ENCODE measurements at regions not wholly inside any gene's neighbourhood (a gene's known extent, or its start where the extent isn't known, plus 50 kb on each side); places are given as distances from the start of the nearest gene placed in this dataset.
"Not testable (repeated sequence)": the region's sequence is repeated elsewhere in the genome, so short reads cannot be mapped to it uniquely, and the experiment has no call there.

DNA sequence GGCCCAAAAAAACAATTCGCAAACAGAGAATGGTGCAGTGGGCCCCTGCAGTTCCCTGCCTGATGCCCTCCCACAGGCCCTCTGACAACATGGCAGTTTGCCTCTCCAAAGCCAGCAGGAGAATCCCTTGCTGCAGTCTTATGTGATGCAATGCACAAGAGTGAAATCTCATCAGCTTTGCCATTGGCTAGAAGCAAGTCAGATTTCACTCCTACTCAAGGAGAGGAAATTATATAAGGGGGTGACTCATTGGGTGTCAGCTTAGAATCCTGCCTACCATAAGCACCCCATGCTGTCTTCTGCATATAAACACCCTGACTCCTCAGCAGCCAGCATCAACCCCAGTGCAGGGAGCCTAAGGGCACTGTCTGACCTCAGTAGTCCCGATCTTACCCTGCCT lies 157.3 kb upstream of the LDB2 start:
- no peak for DNase-seq (ENCODE audit: low spot score)
- intact Hi-C loops (cut with DNase I), result no loop called here

DNA sequence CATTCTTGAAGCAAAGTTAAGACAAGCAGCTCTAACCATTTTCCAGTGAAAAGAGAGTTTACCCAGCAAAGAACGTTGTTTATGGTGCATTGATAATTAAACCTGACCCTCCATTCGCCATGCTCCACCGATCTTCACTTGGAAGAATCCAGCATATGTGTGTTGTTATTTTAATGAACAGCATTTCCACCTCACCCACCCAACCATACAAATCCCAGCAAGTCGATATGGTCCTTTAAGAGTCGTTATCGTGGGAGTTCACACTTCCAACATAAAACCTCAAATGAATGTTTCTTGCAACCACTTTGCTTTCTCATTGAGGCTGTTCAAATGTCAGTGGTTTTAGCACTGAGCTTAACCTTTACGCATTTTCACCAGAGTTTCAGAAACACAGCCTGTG lies 147.4 kb upstream of the LDB2 start:
- intact Hi-C loops (cut with DNase I), result no loop called here
- no peak for DNase-seq (ENCODE audit: low spot score)

DNA sequence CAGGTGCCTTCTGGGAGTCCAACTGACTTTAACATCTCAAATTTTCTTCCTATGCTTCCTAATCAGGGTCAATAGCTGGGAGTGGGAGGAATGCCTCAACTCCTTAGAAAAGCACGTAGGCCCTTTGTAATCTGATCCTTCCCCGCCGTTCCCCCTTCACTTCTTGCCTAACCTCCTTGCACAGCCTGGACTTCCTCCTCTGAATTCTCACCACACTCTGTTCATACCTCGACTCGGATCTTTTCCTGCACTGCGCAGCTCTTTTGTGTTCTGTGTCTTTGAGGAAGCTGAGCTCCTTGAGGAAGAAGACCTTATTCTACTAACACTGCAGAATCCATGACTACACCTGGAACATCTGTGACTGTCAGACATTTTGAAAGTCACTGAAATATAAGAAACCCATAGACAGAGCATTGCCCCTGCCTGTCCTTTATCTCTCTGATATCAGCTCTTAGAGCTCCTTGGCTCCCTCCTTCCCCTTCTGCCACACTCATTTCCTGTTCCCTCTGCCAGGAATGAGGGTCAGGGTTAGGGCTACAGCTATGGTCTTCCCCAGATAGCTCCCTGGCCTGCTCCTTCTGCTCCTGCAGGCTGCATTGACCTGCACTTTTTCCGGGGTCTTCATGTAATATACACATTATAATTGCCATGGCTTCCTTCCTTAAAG lies 140.2 kb upstream of the LDB2 start:
- no peak for DNase-seq (ENCODE audit: low spot score)
- intact Hi-C loops (cut with DNase I), result no loop called here

DNA sequence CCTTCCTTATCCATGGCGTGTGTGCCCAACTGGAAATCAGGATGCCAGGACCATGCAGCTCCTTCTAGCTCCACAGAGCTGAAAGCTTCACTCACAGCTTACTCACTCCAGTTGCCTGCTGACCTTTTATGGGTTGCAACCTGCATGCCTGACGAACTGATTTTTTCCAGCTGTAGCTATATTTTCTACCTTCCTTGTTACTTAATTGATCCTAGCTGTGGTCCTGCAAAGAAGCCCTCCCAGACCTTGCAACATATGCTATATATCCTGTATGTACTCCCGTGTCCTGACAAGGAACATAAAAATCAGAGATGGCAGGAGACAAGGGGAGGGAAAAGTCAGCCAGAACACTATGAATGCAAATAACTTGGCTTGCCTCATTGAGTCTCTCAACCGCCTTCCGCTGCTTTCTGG lies 135.3 kb upstream of the LDB2 start:
- intact Hi-C loops (cut with DNase I), result no loop called here

DNA sequence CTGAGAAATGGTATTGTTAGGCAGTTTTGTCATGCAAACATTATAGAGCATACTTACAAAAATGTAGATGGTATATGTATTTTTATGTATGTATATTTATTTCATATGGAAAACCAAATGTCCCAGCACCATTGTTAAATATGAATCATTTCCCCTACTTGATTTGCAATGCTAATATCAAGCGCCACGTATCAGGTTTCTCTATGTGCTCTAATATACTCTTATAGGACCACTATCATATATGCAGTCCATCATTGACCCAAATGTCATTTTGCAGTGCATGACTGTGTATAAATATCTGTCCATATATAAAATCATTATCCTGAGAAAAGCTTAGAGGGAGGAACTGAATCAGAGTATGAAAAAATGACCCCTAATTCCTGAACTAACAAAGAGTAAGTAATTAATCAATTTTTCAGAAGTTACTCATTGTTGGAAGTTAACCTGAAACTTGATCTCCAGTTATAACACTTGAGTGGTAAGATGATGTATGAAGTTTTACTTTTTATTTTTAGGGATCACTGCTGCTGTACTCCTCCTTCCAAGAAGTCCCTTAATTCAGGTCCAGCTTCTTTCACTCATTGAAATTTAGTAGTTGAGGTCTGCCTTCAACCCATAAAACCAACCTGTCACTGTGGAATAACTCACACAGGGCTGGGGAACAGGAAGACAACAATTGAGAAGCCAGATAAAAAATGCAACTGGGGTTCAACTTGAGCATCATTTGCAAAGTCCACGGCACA lies 134.8 kb upstream of the LDB2 start:
- intact Hi-C loops (cut with DNase I), result no loop called here
- no peak for DNase-seq (ENCODE audit: low spot score)

More for the DNA sequence above, 135.3 kb upstream of the LDB2 start:
- no peak for DNase-seq (ENCODE audit: low spot score)

DNA sequence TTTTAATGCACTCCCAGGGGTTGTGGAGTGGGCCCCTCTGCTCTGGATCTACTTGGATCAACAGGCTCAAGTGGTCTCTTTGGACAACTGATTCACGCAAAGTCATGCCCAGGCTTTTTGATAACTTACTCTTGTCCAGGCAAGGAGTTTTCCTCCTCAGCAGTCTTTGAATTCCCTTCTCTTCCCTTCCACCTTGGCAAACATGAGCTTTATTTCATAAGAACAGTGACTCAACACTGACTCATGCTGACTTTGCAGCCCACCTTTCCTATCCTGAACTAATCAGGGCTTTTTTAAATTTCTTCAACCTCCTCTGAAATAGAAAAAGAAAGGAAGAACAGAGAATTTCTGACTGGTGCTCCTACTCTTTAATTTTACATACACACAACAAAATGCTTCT lies 132.1 kb upstream of the LDB2 start:
- intact Hi-C loops (cut with DNase I), result no loop called here
- no peak for DNase-seq (ENCODE audit: low spot score)

DNA sequence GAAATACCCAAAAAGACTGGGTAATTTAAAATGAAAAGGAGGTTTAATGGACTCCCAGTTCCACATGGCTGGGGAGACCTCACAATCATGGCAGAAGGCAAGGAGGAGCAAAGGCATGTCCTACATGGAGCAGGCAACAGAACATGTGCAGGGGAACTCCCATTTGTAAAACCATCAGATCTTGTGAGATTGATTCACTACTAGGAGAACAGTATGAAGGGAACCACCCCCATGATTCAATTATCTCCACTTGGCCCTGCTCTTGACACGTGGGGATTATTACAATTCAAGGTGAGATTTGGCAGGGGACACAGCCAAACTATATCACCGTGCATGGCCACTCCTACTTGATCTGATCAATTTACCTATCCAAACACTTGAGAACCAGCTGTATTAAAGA lies 131.5 kb upstream of the LDB2 start:
- no peak for DNase-seq (ENCODE audit: low spot score)
- intact Hi-C loops (cut with DNase I), result no loop called here

DNA sequence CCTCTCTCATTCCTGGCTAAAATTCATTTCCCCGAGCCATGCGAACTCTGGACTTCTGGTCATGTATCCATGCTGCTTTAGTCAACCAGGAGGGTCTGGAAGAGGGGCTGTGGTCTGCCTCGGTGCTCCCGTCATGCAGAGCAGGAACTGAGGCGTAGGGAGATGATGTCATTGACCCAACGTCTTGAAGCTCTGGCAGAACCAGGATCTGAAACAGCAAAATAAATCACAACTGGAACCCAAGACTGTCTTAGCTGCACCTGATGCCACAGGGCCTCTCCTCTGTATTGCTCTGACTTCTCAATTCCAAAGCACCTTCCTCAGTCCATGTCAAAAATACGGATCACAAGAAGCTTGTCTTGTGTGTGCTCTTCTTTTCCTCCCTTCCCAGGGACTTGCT lies 131.0 kb upstream of the LDB2 start:
- intact Hi-C loops (cut with DNase I), result no loop called here
- no peak for DNase-seq (ENCODE audit: low spot score)

DNA sequence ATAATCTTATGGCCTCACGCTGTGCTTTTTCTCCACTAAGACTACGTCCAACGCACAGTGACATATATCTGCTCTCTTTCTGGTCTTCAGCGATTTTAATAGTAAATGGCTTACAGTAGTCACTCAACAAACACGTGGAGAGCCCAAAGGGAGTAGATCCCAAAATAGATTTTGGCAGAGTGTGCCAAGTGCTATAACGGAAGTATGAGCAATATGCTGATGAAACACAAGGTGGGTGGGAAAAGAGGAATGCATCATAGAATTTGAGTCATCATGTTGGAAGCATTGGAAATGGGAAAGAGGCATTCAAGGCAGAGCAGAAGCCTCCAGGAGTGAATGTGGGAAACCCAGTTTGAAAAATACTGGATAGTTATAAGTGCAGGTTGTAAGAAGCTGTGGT lies 129.1 kb upstream of the LDB2 start:
- DNase-seq (ENCODE audit: low spot score), result no peak
- intact Hi-C loops (cut with DNase I), result no loop called here

DNA sequence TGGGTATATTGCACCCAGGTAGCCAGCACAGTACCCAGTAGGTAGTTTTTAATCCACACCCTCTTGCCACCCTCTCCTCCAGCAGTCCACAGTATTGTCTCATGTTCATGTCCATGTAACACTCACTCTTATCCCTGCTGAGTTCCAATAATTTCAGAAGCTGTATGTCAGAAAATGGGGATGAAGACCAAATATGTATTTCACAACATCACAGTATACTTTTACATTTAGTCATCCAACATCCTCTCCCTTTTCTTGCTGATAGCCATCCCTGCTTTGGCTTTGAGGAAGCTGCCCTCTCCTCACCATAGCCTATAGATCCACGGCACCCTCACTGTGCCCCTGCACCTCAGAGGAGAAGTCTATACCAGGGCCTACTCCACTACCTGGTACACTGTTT lies 126.0 kb upstream of the LDB2 start:
- intact Hi-C loops (cut with DNase I), result no loop called here
- no peak for DNase-seq (ENCODE audit: low spot score)

DNA sequence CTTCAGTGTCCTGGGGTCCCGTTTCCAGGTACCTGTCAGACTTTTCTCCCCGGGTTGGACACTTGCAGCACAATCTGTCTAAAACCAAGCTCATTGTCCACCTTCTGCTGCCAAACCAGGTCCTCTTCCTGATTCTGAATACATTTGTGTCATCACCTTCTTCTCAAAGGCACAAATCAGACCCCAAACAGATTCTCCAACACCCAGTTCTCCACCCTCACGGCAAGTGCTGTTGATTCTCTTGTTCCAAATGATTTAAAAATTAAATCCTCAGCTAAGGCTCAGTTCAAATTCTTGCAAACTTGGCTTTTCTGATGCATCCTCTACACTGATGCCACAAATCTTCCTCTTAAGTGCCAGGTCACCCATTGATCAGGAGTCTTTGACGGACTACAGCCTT lies 122.5 kb upstream of the LDB2 start:
- intact Hi-C loops (cut with DNase I), result no loop called here
- DNase-seq (ENCODE audit: low spot score), result no peak

DNA sequence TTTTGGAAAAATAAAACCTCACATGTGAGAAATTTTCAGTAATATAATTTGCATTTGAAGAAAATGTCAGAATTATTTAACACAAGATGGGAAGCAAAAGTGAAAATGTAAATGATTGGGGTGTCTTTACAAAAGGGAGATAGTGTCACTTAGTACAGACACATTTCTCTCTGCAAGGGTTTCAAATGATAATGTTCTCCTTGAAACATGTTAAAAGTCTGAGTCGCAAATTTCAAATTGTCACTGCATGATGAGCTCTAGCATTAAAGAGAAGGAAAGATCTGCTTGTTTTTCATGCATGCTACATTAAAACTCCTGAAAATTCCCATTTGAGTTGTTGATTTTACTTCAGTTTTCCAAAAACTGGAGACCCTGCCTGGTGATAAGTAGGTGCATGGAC lies 122.0 kb upstream of the LDB2 start:
- DNase-seq (ENCODE audit: low spot score), result no peak
- intact Hi-C loops (cut with DNase I), result no loop called here

DNA sequence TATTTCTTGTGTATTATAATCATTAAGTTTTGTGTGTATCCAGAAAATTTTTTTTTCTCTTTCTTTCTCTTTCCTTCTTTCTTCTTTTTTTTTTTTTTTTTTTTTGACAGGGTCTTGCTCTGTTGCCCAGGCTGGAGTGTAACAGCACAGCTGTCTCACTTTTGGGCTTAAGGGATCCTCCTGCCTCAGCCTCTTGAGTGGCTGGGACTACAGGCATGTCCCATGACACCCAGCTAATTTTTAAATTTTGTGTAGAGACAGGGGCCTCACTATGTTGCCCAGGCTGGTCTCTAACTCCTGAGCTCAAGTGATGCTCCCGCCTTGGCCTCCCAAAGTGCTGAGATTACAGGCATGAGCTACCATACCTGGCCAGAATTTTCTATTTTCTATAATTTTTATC lies 120.2 kb upstream of the LDB2 start:
- intact Hi-C loops (cut with DNase I); DNase-seq (ENCODE audit: low spot score): not testable (repeated sequence)

DNA sequence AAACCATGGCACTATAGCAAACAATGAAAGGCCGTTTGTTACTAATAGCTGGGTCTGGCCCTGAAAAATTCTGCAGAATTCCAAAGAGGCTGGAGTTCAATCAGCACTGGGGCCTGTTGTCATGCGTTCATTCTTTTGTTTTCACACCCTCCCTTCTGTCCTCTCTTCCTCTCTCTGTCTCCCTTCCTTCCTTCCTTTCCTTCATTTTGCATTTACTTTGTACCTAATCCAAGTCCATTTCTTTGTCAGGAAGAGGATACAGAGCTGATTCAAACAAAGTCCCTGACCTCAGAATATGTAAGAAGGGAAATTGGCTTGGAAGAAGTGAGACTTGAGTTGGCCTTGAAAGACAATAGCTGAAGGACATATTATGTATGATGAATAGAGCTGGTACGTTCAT lies 119.6 kb upstream of the LDB2 start:
- no peak for DNase-seq (ENCODE audit: low spot score)
- intact Hi-C loops (cut with DNase I), result no loop called here

DNA sequence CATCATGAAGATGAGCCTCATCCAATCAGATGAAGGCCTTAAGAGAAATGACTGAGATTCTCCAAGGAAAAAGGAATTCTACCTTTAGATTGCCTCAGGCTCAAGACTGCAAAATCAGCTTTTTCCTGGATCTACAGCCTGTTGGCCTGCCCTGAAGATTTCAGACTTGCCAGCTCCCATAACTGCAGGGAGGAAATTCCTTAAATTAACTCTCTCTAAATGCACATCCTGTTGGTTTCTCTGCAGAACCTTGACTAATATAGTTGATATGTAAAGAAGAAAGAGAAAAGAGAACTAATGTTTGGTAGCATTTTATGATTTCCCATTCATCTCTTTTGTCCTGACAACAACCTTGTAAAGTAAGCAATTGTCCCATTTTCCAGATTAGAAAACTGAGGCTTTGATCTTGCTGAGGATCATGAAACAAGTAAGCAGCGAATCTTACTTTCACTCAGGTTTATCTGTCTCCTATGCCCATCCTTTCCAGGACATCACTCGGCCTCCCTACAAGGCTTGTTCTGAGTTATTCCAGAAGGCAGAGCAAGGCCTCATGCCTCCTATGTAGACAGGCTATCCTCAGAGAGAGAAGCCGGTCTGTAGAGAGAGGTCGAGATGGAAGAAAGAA lies 115.0 kb upstream of the LDB2 start:
- intact Hi-C loops (cut with DNase I), result no loop called here
- DNase-seq (ENCODE audit: low spot score), result no peak

DNA sequence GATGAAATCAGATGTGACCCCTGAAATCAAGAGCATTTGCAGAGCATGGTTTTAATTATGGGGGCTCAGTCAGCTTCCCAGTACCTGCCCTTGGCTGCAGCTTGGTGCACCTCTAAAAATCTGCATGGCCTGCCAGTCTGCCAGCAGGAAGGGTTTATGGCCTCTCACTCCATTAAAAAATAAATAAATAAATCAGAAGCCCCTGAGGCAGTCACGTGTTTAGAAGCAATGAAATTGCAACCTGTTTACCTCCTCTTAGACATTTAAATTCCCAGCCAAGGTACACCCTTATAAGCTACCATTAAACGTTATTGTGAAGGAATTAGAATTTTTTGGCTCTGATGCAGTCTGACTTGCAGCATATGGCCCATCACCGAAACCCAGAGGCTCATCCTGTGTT lies 114.0 kb upstream of the LDB2 start:
- DNase-seq (ENCODE audit: low spot score), result no peak
- intact Hi-C loops (cut with DNase I), result no loop called here

DNA sequence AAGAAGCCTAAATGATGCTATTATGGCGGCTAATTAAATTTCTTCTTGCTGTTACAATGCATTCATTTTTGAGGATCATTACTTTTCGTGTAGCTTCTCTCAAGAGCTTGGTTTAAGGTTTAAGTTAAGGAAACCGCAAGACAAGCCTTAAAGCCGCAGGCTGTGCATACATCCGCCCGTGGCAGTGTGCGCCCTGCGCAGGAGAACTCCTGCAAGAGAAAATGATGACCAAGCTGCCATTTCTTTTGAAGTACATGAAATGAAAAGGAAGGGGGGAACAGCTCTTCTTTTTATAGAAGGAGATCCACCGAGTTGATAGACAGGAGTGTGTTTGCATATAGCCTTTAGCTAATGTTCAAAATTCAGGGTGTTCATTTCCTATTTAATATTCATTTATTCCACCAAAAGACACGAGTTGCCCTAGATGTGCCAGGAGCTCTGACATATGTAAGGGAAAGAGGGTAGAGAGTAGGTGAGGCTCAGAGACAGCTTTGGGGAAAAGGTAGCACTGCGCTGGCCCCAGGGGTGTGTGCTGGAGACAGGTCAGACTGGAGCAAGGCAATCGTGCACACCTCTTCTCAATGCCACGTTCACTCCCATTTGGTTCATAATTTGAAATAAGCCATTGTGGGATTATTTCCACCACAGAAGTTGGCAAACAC lies 112.1 kb upstream of the LDB2 start:
- intact Hi-C loops (cut with DNase I), result no loop called here
- no peak for DNase-seq (ENCODE audit: low spot score)

DNA sequence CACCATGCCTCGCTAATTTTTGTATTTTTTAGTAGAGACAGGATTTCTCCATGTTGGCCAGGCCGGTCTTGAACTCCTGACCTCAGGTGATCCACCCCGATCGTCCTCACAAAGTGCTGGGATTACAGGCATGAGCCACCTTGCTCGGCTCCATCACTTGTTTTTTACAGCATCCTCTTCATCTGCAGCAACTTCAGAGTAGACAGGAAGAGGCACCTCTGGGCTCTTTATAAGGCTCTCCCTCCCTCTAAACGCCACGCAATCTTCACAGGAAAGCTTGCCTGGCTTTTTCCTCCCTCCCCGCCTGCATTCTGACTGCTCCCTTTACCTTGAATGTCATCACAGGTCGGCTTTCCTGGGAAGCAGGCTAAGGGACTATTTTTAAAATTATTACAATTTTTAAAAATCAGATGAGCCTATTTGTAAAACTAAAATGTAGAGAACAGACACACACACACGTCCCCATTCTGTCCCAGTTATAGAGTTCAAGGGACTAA lies 111.5 kb upstream of the LDB2 start:
- no peak for DNase-seq (ENCODE audit: low spot score)
- intact Hi-C loops (cut with DNase I), result no loop called here

DNA sequence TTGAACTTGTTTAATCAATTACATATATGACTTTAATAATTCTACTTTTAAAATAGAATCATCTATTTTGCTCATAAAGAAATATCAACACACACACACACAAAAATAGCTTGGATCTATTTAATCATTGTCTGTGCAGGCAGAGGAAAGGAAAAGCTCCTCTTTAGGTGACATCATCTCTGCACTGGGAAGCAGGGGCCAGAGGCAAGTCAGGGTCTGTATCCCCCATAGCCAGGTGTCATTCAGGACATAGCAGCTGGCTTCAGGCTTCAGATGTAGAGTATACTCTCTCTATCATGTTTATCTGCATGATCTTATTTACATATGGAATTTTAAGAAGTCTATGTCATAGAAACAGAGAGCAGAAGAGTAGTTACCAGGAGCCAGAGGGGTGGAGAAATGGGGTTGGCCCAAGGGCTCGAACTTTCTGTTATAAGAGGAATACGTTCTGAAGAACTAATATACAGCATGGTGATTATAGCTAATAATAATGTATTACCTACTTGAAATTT lies 110.4 kb upstream of the LDB2 start:
- intact Hi-C loops (cut with DNase I), result no loop called here
- DNase-seq (ENCODE audit: low spot score), result no peak

All from cardiac septum (tissue), 1 donor.